GM19467 (cell line): ENCODE measurements at regions not wholly inside any gene's neighbourhood (a gene's known extent, or its start where the extent isn't known, plus 50 kb on each side); places are given as distances from the start of the nearest gene placed in this dataset.
"Not testable (repeated sequence)": the region's sequence is repeated elsewhere in the genome, so short reads cannot be mapped to it uniquely, and the experiment has no call there.

Experiments used
- ATAC-seq: cut with Tn5 transposase; IDR thresholded peaks from one replicate; pipeline ENCODE4 v1.9.1; 2021; ENCODE audit warnings: mild to moderate bottlenecking, moderate library complexity; ENCODE audit not compliant: unreplicated experiment

DNA sequence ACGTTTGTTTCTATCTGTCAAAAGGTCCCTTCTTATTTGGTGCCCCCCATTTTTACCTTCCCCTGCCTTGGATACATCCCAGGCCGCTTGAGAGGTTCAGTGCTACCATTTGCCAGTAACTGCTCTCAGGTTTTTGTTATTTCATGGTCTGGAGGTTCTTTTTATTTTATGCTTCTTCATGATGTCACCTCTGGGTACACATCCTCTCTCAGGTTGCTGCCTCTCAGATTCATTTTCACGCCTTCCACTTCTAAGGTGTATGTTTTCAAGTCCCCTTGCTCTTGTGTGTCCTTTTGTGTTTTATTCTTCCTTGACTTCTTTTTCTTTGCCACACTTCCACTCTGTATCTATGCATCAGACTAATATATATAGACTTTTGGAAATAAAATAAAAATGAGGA is 640.1 kb upstream of the AADAT start:
- no peak for ATAC-seq

GRCh38 chr4:170729236-170729635 is 639.5 kb upstream of the AADAT start:
- ATAC-seq: no peak

- no peak for ATAC-seq
Observed at GRCh38 chr4:170724191-170724590, 634.4 kb upstream of the AADAT start.

- ATAC-seq: no peak
Observed at GRCh38 chr4:170723171-170723570, 633.4 kb upstream of the AADAT start.

DNA sequence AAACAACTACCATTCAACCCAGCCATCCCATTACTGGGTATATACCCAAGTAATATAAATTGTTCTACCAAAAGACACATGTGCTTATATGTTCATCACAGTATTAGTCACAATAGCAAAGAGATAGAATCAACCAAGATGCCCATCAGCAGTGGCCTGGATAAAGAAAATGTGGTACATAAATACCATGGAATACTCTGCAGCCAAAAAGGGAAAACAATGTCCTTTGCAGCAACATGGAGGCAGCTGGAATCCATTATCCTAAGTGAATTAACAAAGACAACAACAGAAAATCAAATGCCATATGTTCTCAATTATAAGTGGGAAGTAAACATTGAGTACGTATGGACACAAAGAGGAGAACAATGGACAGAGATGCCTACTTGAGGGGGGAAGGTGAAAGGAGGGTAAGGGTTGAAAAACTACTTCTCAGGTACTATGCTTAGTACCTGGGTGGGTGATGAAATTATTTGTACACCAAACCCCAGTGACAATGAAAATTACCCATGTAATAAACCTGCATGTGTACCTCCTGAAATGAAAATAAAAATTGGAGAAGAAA is 632.1 kb upstream of the AADAT start:
- no peak for ATAC-seq

- no peak for ATAC-seq
Observed at GRCh38 chr4:170716868-170717267, 627.1 kb upstream of the AADAT start.

DNA sequence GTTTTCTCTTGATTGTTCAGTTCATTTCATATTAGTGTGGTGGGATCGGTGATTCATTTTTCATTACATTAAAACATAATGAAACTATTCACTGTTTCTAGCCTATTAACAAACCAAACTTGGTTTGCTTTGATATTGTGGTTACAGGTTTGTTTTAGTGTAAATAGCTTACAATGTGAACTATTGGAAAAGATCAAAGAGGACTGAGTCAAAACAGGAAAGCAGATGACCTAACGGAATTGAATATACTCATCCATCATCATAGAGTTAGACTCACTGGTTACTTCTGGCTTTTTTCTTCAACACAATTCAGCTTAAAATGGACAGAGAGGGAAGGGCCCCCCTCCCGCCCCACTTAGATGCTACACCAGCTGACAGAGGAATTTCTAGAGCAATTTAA is 616.2 kb upstream of the AADAT start:
- ATAC-seq: no peak

- no peak for ATAC-seq
Observed at GRCh38 chr4:170700064-170700463, 610.3 kb upstream of the AADAT start.

- ATAC-seq: peak; percentile 63
Observed at GRCh38 chr4:170698334-170698733, 608.6 kb upstream of the AADAT start.

DNA sequence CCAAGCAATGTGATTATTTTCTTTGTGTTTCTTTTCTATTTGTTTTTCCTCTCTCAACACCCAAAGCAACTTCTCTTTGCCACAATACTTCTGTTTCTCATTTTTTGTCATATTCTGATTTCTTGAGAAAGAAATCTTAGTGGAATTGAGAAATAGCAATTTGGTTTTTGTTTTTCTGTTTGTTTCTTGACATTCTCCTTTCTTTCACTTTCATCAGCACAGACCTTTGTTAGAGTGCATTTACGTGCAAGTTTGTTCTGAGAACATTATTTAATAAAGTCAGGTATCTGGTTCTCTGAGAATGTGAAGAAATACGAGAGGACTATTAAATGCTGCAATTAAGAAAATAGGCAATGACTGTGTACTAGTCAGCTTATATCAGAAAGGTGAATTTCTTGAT is 608.1 kb upstream of the AADAT start:
- peak; percentile 33 for ATAC-seq

- no peak for ATAC-seq
Observed at GRCh38 chr4:170697045-170697444, 607.3 kb upstream of the AADAT start.

DNA sequence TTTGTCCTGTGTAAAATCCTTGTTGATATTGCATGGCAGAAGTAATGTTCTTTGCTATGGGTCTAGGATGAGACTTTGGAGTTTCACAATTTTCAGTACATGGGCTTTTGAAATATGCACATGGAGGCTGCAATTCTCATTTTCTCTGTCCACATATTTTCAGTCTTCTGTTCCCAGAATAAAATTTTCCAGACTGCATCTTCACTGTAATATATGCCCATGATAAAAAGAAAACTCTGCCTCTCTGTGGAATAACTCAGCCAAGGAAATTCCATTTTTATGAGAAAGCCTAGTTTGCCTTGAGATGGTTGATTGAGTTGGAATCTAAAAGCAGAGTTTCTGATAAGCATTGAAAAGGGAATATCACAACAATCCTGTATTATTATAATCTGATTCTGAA is 601.4 kb upstream of the AADAT start:
- no peak for ATAC-seq

DNA sequence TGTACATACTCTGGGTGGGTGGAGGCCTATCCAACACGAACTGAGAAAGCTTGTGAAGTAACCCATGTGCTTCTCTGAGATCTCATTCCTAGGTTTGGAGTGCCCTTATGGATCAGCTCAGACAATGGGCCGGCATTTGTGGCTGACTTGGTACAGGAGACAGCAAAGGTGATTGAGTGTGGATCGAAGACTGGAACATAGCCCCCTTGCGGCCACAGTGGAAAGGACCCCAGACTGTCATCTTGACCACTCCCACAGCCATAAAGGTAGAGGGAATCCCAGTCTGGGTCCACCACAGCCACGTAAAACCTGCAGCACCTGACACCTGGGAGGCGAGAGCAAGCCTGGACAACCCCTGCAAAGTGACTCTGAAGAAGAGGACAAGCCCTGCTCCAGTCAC is 598.0 kb upstream of the AADAT start:
- no peak for ATAC-seq

DNA sequence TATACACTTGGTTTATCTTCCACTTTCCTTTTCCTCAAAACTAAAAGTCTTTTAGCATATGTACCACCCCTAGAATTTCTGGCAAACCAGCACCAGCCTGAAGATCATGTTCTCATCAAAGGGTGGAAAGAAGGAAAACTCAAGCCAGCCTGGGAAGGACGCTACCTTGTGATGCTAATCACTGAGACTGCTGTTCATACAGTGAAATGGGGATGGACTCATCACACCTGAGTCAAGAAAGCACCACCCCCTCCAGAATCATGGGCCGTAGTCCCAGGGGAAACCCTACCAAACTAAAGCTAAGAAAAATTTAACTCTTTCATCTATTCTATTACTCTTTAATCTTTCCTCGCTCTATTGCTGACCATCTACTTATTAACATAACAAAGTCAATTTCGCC is 595.9 kb upstream of the AADAT start:
- ATAC-seq: not testable (repeated sequence)

DNA sequence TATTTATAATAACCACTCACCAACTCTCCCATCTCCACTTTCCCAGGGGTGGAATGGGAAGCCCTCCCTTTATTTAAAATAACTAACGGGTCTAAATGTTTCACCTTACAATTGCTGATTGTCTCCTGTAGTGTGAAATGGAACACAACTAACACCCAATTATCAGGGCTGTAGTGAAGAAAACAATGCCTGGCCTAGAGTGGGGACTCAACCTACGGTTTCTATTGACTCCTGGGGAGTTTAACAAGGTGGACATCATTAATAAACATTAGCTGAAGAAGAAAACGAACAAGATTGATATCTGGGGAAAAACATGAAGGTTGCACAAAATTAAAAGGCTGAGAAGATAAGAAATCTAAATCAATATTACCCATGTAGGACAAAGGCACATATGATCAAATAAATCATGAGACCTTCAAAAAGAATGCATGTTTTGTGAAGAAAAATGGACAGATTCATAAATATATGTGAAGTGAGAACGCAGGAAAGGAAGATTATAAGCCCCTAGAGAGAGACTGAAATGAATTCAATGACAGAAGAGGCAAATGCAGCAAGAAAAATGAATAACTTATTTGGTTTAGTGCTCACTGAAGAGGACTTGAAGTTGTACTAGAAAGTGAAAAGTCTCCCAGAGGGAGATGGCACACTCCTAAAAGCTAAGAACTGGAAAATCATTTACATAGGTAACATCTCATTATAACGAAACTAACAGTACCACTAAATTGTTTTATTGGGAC is 593.0 kb upstream of the AADAT start:
- ATAC-seq: no peak

- ATAC-seq: not testable (repeated sequence)
Observed at GRCh38 chr4:170682087-170682486, 592.3 kb upstream of the AADAT start.

DNA sequence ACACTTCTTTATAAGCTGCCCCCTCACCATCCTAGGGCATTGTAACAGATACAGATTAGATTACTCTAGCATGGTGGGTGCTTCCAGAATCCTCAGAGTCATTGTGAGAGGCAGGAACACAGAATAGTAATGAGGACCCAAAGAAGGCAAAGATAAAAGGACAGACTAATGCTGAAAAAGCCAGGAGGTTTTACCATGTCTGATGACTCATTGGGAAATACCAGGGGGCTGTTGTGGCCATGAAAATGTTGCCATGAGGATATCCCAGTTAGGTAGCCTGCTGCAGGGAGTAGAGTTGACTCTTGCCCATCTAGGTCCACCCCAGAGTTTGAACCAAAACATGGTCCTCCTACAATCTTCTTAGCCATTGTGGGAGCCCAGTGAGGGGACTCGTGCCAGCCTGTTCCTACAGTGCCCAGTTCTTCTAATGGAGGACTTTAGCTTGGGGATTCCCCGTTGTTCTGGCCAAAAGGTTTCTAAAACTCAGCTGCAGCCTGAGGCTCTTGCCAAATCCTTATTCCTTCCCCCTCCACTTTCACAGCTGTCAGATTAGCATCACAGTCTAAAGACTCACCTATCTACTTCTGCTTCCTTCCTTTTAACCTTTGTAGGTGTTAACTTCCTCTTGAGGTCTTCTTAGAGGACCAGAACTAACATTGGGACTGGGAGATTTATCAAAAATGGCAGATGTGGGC is 586.0 kb upstream of the AADAT start:
- no peak for ATAC-seq

DNA sequence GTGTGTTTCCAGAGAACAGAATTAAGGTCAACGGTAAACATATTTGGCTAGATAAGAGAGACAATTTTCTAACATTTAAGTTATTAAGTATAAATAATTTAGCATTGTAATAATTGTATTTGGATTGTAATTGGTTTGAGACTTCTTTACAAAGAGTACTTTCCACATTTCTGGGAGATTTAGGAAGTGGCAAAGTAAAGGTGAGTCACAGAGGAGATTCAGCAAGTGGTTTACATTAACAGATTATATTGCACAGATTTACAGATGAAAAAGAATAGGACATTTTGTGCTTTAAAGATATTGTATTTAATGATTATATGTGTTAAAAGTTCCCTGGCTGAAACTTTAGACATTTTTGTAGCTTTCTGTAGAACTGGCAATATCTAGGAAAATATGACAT is 584.4 kb upstream of the AADAT start:
- no peak for ATAC-seq

- ATAC-seq: no peak
Observed at GRCh38 chr4:170672381-170672965, 582.7 kb upstream of the AADAT start.

DNA sequence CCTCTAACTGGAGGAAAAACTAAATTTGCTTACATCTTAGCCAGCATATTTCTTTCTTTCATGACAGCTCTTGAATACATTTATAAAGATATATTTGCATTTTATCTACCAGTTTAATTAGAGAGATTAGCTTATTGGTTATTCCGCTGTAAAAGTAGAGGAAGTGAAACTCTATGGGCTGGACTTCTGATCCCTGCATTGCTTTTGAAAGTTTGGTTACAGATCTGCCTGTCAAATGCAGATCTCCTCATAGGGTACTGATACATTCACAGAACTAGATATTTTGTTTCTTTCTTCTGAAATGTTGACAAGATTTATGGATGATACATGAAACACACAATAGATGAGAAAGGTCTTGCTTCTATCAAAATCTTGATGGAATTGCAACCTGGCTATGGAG is 581.4 kb upstream of the AADAT start:
- ATAC-seq: no peak

DNA sequence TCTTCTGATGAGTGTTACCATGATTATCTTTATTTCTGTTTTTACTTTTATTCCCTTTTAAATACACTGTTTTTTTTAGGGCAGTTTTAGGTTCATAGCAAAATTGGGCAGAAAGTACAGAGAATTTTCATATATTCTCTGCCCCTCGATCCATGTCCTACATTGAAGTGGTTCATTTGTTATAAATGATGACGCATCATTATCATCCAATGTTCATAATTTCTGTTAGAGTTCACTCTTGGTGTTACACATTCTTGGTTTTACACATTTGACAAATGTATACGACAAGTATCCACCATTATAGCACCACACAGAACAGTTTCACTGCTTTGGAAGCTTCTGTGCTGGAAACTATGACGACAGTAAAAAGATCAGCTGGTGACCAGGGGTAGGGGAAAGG is 578.1 kb upstream of the AADAT start:
- no peak for ATAC-seq

- no peak for ATAC-seq
Observed at GRCh38 chr4:170666909-170667308, 577.2 kb upstream of the AADAT start.
